NB4 (cell line): ENCODE measurements at regions not wholly inside any gene's neighbourhood (a gene's known extent, or its start where the extent isn't known, plus 50 kb on each side); places are given as distances from the start of the nearest gene placed in this dataset.

Experiments
- CTCF ChIP-seq: IDR thresholded peaks from one replicate; pipeline ENCODE4 v1.5.1; 2012; ENCODE audit warnings: low read depth, low read length
- POLR2A ChIP-seq: IDR thresholded peaks from 2 replicates; pipeline ENCODE4 v1.6.1; 2011; ENCODE audit warnings: mild to moderate bottlenecking; ENCODE audit not compliant: insufficient read length; ENCODE audit errors: extremely low read depth
- TF ChIP-seq, protein P1 (sequence below): IDR thresholded peaks from 2 replicates; pipeline ENCODE4 v1.6.1; 2011; ENCODE audit warnings: low read depth, low read length

DNA sequence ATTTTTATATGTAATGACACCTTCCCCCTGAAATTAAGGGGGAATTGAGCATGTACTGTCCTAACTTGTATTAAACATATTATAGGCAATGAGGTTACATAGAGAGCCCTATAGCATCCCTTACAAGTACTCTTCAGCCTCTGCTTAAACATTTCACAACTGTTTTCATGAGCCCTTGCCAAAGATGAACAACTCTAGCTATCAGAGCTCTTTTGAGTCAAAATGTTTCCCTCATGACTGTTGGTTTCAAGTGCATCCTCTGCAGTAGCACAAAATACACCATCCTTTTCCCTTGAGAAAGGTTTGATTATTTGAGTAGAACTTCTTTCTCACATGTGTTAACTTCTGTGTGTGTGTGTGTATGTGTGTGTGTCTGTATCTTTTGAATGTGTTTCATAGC lies 1157.6 kb upstream of the CELF2 start:
- no peak for TF ChIP-seq CTCF
- TF ChIP-seq, protein P1, sequence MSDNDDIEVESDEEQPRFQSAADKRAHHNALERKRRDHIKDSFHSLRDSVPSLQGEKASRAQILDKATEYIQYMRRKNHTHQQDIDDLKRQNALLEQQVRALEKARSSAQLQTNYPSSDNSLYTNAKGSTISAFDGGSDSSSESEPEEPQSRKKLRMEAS: no peak
- TF ChIP-seq POLR2A: no peak
